Fibroblast of pulmonary artery (primary cell): ENCODE measurements at regions not wholly inside any gene's neighbourhood (a gene's known extent, or its start where the extent isn't known, plus 50 kb on each side); places are given as distances from the start of the nearest gene placed in this dataset.

ENCODE experiments used
- DNase-seq: peaks from one replicate; pipeline ENCODE4 v3.0.0-alpha.2; 2010; ENCODE audit warnings: low read depth
- H3K4me3 ChIP-seq: replicated peaks from 2 replicates; pipeline ENCODE4 v1.5.1; 2011; ENCODE audit warnings: low read depth, mild to moderate bottlenecking, control low read depth, low read length, moderate library complexity
- TF ChIP-seq, protein P1 (sequence below): IDR thresholded peaks from 2 replicates; pipeline ENCODE4 v1.5.1; 2011; ENCODE audit warnings: mild to moderate bottlenecking, control low read depth, low read length, inconsistent platforms; ENCODE audit errors: missing control alignments

DNA sequence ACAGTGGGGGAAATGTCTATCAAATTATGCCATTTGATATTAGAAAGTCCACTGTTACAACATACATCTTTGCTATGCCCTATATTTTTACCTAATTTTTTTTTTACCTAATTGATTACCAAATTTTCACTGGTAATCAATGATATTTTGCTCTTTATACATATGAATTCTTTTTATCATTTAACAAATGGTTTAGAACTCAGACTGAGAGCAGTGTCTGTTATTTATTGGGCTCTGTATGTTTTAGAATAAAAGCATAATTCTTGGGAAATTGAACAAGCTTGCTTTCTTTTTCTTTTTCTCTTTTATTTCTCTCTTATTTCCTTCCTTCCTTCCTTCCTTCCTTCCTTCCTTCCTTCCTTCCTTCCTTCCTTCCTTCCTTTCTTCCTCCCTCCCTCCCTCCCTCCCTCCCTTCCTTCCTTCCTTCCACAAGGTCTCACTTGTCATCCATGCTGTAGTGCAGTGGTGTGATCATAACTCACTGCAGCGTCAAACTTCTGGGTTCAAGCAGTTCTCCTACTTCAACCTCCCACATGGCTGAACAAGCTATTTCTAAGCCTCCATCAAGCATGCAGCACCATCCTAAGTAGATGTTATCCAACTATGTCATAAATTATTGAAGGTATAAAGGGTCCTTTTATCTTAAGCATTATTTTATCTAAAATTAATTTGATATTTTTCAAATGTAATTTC is 911.7 kb upstream of the CITED2 start:
- no peak overlapping the region for H3K4me3 ChIP-seq
- TF ChIP-seq, protein P1, sequence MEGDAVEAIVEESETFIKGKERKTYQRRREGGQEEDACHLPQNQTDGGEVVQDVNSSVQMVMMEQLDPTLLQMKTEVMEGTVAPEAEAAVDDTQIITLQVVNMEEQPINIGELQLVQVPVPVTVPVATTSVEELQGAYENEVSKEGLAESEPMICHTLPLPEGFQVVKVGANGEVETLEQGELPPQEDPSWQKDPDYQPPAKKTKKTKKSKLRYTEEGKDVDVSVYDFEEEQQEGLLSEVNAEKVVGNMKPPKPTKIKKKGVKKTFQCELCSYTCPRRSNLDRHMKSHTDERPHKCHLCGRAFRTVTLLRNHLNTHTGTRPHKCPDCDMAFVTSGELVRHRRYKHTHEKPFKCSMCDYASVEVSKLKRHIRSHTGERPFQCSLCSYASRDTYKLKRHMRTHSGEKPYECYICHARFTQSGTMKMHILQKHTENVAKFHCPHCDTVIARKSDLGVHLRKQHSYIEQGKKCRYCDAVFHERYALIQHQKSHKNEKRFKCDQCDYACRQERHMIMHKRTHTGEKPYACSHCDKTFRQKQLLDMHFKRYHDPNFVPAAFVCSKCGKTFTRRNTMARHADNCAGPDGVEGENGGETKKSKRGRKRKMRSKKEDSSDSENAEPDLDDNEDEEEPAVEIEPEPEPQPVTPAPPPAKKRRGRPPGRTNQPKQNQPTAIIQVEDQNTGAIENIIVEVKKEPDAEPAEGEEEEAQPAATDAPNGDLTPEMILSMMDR, result no peak
- no peak for DNase-seq

DNA sequence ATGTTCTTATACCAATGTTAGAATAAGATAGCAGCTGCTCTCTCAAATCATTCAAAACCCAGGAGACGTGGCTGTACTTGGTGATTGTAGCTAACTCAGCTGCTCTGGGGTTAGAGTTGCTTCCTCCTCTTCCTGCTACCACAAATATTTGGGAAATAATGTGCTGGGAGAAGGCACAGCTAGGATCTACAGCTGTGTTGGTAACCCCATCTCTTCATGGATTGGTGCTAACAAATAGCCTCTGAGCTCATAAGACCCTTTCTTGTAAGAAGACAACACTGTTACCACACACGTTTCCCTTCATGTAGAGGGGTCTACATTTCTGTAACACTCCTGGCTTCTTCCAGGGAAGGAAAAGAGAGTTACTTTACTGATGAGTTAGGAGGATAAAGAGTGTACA is 911.0 kb upstream of the CITED2 start:
- H3K4me3 ChIP-seq, result no peak overlapping the region
- TF ChIP-seq, protein P1, result no peak
- DNase-seq, result no peak

DNA sequence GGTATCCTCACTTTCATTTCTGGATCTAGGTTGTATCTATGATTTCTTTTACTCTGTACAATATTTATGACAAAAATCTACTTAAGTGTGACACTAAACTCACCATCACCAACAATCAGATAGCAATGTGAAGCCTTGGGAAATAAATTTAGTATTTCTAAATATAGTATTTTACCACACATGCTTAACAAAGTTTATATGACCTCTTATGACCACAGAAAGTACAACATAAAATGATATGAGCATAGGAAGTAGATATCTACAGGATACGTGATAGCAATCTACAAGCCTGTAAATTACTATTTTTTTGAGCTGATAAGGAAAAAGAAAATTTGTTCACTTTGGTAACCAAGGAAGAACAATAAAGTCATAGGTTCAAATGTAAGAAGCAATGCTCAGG is 910.4 kb upstream of the CITED2 start:
- TF ChIP-seq, protein P1, result no peak
- DNase-seq, result no peak
- no peak overlapping the region for H3K4me3 ChIP-seq

DNA sequence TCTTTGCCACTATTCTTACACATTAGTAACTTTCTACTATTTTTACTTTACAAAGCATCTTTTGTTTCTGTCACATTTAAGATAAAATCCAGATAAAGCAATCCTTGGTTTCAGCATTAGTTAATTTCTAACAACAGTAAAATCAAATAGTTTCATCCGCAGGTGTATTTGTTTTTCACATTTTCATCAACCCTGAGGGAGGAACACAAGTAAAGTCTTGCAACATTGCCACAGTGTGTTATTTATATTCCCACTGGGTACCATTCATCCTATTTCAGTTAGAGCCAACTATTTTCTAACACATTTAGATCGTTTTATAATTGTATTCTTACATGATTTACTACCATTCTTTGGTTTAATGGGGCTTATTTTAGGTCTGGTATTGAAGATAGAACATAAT is 908.7 kb upstream of the CITED2 start:
- no peak for DNase-seq
- TF ChIP-seq, protein P1, result no peak
- H3K4me3 ChIP-seq, result no peak overlapping the region

DNA sequence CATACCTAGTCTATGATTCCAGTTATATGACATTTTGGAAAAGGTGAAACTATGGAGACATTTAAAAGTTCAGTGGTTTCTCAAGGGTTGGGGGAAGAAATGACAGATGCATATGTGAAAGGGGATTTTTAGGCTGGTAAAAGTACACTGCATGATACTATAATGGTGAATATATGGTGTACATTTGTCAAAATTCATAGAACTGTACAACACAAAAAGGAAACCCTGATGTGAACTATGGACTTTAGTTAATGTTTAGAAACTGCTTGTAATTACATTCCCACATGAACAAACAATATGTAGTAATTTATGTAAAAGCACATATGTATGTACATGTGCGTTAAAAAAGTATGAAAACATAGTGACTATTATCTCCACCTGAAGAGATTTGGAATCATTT is 907.3 kb upstream of the CITED2 start:
- DNase-seq, result no peak
- H3K4me3 ChIP-seq, result no peak overlapping the region
- TF ChIP-seq, protein P1, result no peak

DNA sequence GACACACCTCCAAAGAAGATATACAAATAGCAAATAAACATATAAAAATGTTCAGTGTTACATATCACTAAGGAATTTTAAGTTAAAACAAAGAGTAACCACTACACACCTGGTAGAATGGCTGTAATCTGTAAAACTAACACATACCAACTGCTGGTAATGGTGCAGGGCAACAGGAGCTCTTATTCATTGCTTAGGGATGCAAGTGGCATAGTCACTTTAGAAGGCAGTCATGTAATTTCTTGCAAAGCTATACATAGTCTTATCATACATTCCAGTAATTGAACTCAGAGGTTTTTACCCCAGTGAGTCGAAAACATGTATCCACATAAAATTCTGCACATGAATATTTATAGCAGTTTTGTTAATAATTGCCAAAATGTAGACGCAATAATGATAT is 906.8 kb upstream of the CITED2 start:
- no peak for DNase-seq
- TF ChIP-seq, protein P1, result no peak
- H3K4me3 ChIP-seq, result no peak overlapping the region

DNA sequence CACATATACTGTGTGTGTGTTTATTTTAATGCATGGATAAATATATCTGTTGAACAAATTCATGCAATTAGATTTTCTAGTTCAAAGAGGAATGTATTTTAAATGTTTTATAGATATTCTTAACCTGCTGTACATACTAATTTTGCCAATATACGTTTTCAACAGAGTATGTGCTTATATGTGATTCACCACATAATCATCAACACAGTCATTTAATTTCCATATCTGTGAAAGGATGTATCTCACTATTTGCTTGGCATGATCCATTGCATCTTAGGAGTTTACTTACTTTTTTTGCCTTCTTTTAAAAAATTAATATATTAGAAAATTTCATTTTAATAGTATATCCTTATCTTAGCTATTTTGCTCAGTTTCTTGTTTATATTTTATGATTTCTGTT is 902.3 kb upstream of the CITED2 start:
- no peak overlapping the region for H3K4me3 ChIP-seq
- no peak for DNase-seq
- TF ChIP-seq, protein P1, result no peak
